ENCODE measurements at regions not wholly inside any gene's neighbourhood (a gene's known extent, or its start where the extent isn't known, plus 50 kb on each side); places are given as distances from the start of the nearest gene placed in this dataset.

DNA sequence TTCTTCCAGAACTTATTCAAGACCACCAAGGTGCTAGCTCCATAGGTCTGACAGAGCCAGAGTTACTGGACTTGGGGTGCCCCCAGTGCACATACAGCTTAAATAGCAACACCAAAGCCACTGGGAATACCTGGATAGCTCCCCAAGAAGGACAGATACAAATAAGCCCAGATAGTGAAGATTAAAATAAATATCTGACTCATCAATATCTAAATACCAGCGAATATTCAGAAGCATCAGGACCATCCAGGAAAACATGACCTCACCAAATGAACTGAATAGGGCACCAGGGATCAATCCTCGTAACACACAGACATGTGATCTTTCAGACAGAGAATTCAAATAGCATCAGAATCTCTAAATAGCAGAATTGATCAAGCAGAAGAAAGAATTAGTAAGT is 931.6 kb downstream of the OTOL1 start:
- no peak for DNase-seq

- no peak for DNase-seq
Observed at GRCh38 chr3:162435750-162436149, 939.1 kb downstream of the OTOL1 start.

DNA sequence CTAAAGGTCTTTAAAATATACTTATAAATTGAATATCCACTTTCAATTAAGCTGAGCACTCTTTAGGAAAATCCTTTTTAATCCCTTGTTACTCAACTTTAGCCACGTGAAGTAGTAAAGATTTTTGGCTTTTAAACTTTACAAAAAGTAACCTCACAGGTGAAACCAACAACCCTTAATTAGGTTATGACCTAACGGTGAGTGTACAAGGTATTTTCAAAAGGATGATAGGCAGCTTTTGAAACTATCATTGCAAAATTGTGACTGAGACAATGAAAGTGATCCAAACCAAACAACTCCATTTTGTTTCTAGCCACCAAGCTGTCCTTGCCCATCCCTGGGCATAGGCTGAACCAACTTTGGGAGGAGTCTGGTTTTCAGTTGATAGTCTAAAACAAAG is 940.2 kb downstream of the OTOL1 start:
- DNase-seq: no peak

GRCh38 chr3:162437480-162437879 is 940.9 kb downstream of the OTOL1 start:
- DNase-seq: no peak

DNA sequence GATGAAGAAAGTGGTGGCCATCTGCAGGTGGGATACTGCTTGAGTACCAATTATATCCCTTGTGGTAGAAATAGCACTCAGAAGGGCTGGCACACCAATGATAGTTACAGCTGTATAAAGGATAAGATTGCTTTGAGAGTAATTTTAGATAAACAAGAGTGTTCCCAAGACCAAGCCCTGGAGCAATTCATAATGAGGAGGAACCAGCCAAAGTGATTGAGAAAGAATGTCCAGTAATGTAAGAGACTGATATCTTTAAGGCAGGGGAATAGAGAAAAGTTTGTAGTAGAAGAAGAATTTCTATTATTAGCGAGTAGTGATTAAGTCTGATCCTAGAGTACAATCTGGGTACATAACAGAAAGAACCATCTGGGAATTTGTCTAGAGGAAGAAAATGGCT is 945.1 kb downstream of the OTOL1 start:
- no peak for DNase-seq

DNA sequence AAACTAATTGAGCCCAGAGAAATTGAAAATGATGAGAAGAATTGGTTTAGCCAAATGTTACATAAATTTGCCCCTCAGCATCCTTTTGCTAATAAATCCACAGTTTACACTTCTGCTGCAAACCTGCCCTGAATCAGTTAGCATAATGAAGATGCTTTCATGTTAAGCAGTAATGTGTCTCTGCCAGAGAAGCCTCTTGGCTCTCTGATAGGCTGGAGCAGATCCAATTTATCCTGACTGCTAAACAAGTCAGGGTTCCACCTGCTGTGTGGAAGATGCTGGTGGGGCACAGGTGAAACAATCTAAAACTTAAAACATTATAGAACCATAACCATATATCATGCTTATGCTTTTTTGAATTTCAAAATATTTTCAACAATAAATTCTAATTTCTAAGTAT is 946.8 kb downstream of the OTOL1 start:
- no peak for DNase-seq

DNA sequence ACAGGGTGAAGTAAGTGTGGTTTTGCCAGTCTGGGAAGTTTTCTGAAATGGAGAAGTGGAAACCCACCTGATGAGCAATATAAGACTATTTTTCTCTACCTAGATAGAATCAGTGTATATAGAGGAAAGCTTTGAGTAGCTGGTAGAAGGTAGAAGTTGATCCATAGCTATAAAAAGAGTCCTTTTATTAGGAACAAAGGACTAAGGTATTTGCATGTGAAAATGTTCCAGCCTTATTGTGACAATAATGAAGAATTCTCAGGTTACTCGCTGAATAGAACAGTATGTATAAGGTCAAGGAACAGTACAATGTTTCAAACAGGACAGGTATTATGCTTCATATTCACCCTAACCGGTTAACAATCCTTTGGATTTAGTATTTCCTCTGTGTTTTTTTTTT is 972.2 kb downstream of the OTOL1 start:
- DNase-seq: no peak

- DNase-seq: no peak
Observed at GRCh38 chr3:162487138-162487537, 990.5 kb downstream of the OTOL1 start.

GRCh38 chr3:162489853-162490252 is 993.2 kb downstream of the OTOL1 start:
- no peak for DNase-seq

- no peak for DNase-seq
Observed at GRCh38 chr3:162491952-162492351, 995.3 kb downstream of the OTOL1 start.

DNA sequence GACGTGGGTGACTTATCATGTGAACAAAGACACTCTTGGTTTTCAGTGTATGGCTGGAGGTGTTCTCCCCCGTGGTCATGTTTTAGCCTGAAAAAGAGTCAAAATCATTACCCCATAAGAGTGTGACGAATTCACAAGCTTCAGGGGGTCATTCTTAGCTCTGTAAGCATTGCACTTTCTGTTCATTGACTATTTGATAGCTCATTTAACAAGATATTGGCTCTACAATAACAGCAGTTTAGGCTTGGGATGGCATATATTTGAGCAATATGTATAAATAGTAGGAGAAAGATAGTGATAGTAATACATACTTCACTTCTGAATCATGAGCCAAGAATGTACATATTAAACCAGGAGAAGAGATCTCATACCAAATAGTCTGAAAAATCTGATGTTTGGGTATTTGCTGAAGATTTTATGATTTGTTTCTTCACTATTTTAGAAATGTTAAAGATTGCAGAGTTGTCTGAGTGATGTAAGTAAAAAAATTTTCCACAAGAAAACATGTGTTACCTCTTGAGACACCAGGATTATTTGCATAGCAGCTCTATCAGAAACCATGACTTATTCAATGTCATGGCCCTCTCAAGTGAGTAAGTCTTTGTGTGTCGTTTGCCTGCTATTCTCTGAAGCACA is 996.0 kb downstream of the OTOL1 start:
- no peak for DNase-seq

DNA sequence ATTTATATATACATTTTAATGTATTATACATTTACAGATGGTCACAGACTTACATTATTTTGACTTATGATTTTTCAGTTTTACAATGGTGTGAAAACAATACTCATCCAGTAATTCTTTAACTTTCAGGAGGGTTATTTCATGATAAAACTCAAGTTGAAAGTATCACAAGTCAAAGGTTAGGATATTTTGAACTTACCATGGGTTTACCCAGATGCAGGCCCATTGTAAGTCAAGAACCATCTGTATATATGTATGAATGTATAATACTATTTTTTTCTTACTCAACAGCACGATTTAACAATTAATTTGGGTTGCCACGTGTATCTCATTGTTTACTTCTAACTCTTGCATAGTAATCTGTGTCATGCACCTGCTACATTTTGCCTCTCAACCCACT is 1002.0 kb downstream of the OTOL1 start:
- no peak for DNase-seq

DNA sequence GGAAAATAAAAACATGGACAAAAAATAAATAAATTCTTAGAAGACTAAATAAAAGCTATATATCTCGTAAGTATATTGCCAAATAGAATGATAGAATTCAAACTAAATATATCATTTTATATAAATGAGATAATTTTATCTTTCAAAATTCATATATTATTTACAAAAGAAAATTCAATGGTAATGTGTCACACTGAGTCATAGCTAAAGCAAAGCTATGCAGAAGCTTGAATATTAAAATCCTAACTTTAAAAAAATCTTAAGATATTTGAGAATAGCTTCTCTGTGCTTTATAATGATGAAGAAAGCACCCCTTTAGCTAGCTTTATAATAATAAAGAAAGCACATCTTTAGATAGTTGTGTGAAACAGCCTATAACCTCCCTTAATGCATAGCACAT is 1010.8 kb downstream of the OTOL1 start:
- no peak for DNase-seq

DNA sequence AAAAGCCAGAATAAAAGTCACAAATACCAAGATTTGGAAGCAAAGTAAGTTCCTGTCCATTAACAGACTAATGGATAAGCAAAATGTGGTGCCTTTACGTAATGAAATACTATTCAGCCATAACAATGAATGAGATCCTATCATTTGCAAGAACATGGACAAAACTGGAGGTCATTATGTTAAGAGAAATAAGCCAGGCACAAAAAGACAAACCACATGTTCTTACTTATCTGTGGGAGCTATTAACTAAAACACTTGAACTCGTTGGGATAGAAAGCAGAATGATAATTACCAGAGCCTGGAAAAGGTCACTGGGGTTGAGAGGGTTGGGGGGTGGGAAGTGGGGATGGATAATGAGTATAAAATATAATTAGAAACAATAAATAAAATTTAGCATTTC is 1015.9 kb downstream of the OTOL1 start:
- no peak for DNase-seq

GRCh38 chr3:162517110-162517509 is 1020.5 kb downstream of the OTOL1 start:
- no peak for DNase-seq

DNA sequence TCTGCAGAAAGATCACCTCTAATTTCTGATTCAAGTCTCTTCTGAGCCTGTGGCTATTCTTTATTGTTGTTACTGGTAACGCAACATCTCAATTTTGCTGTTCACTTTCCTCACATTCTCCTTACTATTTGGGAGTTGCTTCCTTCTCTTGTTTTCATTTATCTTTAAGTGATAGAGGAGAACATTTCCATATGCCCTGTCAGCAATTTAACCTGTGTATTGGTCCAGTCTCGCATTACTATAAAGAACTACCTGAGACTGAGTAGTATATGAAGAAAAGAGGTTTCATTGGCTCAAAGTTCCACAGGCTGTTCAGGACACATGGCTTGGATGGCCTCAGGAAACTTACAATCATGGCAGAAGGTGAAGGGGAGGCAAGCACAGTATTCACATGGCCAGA is 1025.1 kb downstream of the OTOL1 start:
- DNase-seq: no peak

GRCh38 chr3:162525066-162525742 is 1028.6 kb downstream of the OTOL1 start:
- peak; percentile 10 for DNase-seq

- DNase-seq: no peak
Observed at GRCh38 chr3:162525771-162526170, 1029.2 kb downstream of the OTOL1 start.

DNA sequence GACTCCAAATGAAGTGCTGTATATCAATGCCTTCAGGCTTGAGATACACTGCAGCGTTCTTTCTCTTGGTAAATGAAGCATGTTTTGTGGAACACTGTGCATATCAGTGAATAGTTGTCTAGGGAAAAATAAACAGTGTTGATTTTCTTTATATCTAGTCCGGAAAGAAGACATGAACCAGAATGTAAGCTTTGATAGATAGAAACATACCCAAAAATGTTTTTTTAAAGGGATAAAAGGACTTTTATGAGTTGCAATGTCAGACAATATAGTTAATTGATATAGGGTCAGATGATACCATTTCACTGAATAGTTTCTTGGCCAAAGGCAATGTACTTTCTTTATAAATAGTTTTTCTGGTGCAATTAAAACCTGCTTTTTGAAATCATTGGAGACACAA is 1037.8 kb downstream of the OTOL1 start:
- DNase-seq: no peak

DNA sequence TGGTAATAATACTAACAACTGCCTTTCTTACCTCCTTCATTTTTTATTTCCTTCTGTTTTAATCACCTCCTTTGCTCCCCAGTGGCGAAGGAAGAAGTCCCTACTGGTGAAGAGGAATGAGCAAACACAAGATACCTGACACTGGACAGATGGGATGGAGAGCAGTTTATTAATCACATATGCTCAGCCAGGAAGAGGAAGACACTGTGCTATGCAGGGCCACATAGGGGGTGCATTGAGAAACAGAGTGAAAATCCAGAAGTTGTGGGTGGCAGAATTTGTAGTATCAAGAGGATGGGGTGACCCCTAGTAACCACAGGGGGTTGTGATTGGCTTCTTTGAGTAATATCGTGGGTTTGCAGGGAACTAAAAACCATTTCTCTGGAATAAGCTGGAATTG is 1041.9 kb downstream of the OTOL1 start:
- DNase-seq: no peak

GRCh38 chr3:162538906-162539305 is 1042.3 kb downstream of the OTOL1 start:
- DNase-seq: no peak

- no peak for DNase-seq
Observed at GRCh38 chr3:162540421-162540820, 1043.8 kb downstream of the OTOL1 start.

GRCh38 chr3:162541923-162542322 is 1045.3 kb downstream of the OTOL1 start:
- DNase-seq: no peak

DNA sequence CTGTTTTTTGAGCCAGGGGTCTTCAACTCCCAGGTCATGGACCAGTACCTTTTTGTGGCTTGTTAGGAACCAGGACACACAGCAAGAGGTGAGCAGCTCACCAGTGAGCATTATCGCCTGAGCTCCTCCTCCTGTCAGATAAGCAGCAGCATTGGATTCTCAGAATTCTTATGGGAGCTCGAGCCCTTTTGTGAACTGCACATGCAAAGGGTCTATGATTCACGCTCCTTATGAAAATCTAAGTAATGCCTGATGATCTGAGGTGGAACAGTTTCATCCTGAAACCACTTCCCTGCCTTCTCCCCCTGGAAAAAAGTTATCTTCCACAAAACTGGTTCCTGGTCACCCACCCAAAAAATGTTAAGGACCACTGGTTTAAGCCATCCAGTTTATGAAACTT is 1047.6 kb downstream of the OTOL1 start:
- no peak for DNase-seq

Data from left kidney (tissue), 1 donor.